ENCODE measurements at regions not wholly inside any gene's neighbourhood (a gene's known extent, or its start where the extent isn't known, plus 50 kb on each side); places are given as distances from the start of the nearest gene placed in this dataset.

DNA sequence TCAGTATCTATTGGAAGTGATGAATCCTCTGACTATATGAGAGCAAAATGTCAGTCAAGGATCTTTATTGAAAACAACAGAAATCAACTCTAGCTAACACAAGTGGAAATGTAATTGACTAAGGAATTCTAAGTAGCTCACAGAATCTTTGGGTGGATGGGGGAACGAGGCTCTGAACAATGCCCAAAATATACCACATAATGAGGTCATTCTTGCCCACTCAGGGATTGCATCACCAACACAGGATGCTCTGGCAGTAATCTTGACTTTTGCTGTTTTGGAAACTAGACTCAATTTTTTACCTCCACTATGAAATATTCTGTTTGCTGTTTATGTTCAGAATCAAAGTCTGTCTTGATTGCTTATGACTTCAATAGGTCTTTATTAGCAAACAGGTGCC, 127.4 kb upstream of the UNC5C start:
- TF ChIP-seq POLR2AphosphoS5 (IDR thresholded peaks at IDR 0.05; ENCODE audit: low read depth, low read length) = no peak
- no peak for TF ChIP-seq ELF1 (IDR thresholded peaks at IDR 0.05)
- TF ChIP-seq, protein P1, sequence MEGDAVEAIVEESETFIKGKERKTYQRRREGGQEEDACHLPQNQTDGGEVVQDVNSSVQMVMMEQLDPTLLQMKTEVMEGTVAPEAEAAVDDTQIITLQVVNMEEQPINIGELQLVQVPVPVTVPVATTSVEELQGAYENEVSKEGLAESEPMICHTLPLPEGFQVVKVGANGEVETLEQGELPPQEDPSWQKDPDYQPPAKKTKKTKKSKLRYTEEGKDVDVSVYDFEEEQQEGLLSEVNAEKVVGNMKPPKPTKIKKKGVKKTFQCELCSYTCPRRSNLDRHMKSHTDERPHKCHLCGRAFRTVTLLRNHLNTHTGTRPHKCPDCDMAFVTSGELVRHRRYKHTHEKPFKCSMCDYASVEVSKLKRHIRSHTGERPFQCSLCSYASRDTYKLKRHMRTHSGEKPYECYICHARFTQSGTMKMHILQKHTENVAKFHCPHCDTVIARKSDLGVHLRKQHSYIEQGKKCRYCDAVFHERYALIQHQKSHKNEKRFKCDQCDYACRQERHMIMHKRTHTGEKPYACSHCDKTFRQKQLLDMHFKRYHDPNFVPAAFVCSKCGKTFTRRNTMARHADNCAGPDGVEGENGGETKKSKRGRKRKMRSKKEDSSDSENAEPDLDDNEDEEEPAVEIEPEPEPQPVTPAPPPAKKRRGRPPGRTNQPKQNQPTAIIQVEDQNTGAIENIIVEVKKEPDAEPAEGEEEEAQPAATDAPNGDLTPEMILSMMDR (IDR thresholded peaks at IDR 0.05) = no peak

Measured in SK-N-SH (cell line).